Colonic mucosa (tissue), 4 donors: ENCODE measurements at regions not wholly inside any gene's neighbourhood (a gene's known extent, or its start where the extent isn't known, plus 50 kb on each side); places are given as distances from the start of the nearest gene placed in this dataset.

ENCODE experiments used
- DNase-seq: peaks from one replicate; pipeline ENCODE4 v3.0.0-alpha.2; 2020
- H3K27ac ChIP-seq: fragments of 200-600 bp; one replicate; pipeline ENCODE4 v1.8.0; 2021
- H3K27me3 ChIP-seq: fragments of 200-600 bp; one replicate; pipeline ENCODE4 v1.8.0; 2021
- H3K36me3 ChIP-seq: fragments of 200-600 bp; one replicate; pipeline ENCODE4 v1.8.0; 2021
- H3K4me1 ChIP-seq: fragments of 200-600 bp; one replicate; pipeline ENCODE4 v1.8.0; 2021; ENCODE audit warnings: mild to moderate bottlenecking
- H3K4me3 ChIP-seq: fragments of 200-600 bp; one replicate; pipeline ENCODE4 v1.8.0; 2021
- H3K9ac ChIP-seq, 2 donors: one replicate each; pipeline ENCODE4 v1.7.0; 2013; ENCODE audit warnings: control low read depth in 2 of 2, low read depth in 2 of 2, low read length in 2 of 2
- H3K9me3 ChIP-seq: fragments of 200-600 bp; one replicate; pipeline ENCODE4 v1.8.0; 2021
- intact Hi-C: fragments of 100-400 bp; cut with DNase I; formaldehyde crosslinking; loops from one replicate; pipeline ENCODE4 v1.14.1; 2022
- TF ChIP-seq, protein P1 (sequence below): fragments of 200-600 bp; IDR thresholded peaks from one replicate; pipeline ENCODE4 v1.8.0; 2022; ENCODE audit warnings: antibody characterized with exemption, mild to moderate bottlenecking
- donor health status: healthy.
- donor health status: DM: no; HTN: no; CAD: no.
- donor health status: DM: no; HTN: no; CAD: no.

DNA sequence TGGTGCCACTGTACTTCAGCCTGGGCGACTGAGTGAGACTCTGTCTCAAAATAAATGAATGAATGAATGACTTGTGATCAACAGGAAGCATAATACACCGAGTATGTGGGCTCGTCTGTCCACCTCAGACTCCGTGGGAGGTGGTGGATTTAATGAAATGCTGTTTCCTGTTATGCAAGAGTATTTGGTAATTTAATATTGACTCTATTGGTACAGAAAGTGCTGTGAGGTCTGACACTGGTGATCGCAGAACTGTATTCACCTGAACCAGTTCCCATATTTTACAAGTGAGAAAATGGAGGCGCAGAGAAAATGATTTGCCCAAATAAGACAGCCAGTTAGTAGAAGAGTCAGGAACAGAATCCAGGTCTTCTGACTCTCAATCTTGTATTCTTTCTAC lies 423.3 kb downstream of the RAPGEF2 start:
- intact Hi-C loops = no loop called here
- no peak overlapping the region for H3K9ac ChIP-seq
- H3K27me3 ChIP-seq = no peaks in the 10 kb centered on the region
- TF ChIP-seq, protein P1, sequence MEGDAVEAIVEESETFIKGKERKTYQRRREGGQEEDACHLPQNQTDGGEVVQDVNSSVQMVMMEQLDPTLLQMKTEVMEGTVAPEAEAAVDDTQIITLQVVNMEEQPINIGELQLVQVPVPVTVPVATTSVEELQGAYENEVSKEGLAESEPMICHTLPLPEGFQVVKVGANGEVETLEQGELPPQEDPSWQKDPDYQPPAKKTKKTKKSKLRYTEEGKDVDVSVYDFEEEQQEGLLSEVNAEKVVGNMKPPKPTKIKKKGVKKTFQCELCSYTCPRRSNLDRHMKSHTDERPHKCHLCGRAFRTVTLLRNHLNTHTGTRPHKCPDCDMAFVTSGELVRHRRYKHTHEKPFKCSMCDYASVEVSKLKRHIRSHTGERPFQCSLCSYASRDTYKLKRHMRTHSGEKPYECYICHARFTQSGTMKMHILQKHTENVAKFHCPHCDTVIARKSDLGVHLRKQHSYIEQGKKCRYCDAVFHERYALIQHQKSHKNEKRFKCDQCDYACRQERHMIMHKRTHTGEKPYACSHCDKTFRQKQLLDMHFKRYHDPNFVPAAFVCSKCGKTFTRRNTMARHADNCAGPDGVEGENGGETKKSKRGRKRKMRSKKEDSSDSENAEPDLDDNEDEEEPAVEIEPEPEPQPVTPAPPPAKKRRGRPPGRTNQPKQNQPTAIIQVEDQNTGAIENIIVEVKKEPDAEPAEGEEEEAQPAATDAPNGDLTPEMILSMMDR = no peak
- H3K27ac ChIP-seq = no peak overlapping the region
- no peak overlapping the region for H3K4me3 ChIP-seq
- H3K4me1 ChIP-seq = no peaks in the 10 kb centered on the region
- H3K9me3 ChIP-seq = no peaks in the 10 kb centered on the region
- no peak for DNase-seq
- no peaks in the 10 kb centered on the region for H3K36me3 ChIP-seq

DNA sequence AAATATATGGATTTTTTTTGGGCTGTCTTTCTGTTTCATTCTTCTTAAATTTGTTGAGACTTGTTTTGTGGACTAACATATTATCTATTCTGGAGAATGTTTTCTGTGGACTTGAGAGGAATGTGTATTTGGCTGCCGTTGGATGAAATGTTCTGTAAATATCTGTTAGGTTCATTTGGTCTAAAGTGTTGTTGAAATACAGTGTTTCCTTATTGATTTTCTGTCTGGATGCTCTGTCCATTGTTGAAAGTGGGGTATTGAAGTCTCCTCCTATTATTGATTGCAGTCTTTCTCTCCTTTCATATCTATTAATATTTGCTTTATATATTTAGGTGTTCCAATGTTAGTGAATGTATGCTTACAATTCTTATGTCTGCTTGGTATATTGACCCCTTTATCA lies 431.8 kb downstream of the RAPGEF2 start:
- Histone ChIP-seq H3K9me3 (no peaks in the 10 kb centered on the region), H3K4me1 (no peaks in the 10 kb centered on the region), H3K27me3 (no peaks in the 10 kb centered on the region), H3K9ac (no peak overlapping the region), H3K4me3 (no peak overlapping the region), H3K27ac (no peak overlapping the region), H3K36me3 (no peaks in the 10 kb centered on the region)
- no peak for DNase-seq
- TF ChIP-seq, protein P1 = no peak
- intact Hi-C loops = no loop called here

DNA sequence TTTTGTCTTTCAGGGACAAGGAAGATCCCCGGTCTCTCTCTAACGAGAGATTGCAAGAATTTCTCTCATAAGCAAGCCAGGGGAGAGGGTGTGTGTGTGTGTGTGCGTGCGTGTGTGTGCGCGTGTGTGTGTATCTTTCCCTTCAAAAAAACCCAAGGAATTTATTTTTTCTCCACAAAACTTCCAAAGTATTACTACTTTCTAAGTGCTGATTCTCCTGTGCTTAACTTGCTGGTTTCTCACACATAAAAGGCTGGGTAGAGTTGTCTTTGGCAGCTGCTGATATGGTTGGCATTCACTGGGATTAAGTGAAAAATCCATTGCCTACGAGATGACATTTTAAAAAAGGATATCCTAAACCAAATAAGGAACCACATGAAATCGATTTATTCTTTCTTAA lies 435.7 kb downstream of the RAPGEF2 start:
- TF ChIP-seq, protein P1 = no peak
- no peak overlapping the region for H3K4me3 ChIP-seq
- H3K9me3 ChIP-seq = no peaks in the 10 kb centered on the region
- no peaks in the 10 kb centered on the region for H3K27me3 ChIP-seq
- H3K9ac ChIP-seq = no peak overlapping the region
- H3K4me1 ChIP-seq = no peaks in the 10 kb centered on the region
- H3K27ac ChIP-seq = no peak overlapping the region
- intact Hi-C loops = no loop called here
- no peak for DNase-seq
- H3K36me3 ChIP-seq = no peaks in the 10 kb centered on the region

DNA sequence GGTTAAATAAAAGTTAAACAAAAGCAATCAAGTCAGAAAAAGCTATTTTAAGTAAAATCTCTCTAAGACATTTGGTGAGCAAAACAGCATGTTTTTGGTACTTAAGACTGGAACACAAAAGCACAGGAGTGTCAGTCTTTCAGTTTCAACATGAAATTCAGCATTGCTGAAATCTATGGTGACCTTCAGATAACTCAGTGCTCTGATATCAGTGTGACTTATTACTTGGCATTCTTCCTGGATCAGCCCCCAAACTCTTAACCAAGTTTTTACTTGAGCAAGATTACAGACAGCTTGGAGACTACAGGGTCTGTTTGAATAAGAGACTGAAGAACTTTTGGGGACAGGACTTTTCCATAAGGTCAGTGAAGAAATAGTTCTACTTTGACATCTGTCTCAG lies 437.2 kb downstream of the RAPGEF2 start:
- no peak overlapping the region for H3K27ac ChIP-seq
- H3K36me3 ChIP-seq = no peaks in the 10 kb centered on the region
- no peaks in the 10 kb centered on the region for H3K27me3 ChIP-seq
- H3K4me1 ChIP-seq = no peaks in the 10 kb centered on the region
- TF ChIP-seq, protein P1 = no peak
- DNase-seq = no peak
- intact Hi-C loops = no loop called here
- no peaks in the 10 kb centered on the region for H3K9me3 ChIP-seq
- no peak overlapping the region for H3K9ac ChIP-seq
- H3K4me3 ChIP-seq = no peak overlapping the region

DNA sequence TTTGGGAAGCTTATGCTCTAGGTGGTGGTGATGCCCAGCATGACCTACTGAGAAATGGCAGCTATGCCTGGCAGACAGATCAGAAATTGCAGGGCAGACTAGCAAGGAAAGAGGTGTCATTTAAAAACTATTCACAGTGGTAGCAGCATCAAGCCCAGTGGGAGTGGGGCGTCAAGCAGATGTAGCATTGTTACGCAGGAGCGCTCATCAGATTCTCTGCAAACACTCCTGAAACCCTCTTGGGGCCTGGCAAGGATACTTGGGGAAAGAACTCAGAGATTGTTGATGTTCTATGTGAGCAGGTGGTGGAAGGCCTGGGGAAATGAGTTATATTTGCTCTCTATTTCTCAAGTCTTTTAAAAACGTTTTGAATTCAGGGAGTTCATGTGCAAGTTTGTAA lies 437.6 kb downstream of the RAPGEF2 start:
- H3K4me3 ChIP-seq = no peak overlapping the region
- no peaks in the 10 kb centered on the region for H3K36me3 ChIP-seq

More for the DNA sequence above, 437.6 kb downstream of the RAPGEF2 start:
- intact Hi-C loops = no loop called here
- Histone ChIP-seq H3K4me1 (no peaks in the 10 kb centered on the region), H3K27me3 (no peaks in the 10 kb centered on the region), H3K27ac (no peak overlapping the region), H3K9ac (no peak overlapping the region), H3K9me3 (no peaks in the 10 kb centered on the region)
- TF ChIP-seq, protein P1 = no peak
- no peak for DNase-seq
